OCI-LY7 (cell line): ENCODE measurements at regions not wholly inside any gene's neighbourhood (a gene's known extent, or its start where the extent isn't known, plus 50 kb on each side); places are given as distances from the start of the nearest gene placed in this dataset.

Experiments used
- CTCF ChIP-seq: fragments of 200-600 bp; sonication (generic); conservative IDR thresholded peaks from 2 replicates; pipeline ENCODE4 v1.5.1; 2014; ENCODE audit warnings: mild to moderate bottlenecking, antibody characterized with exemption, low read length, moderate library complexity, mixed read lengths
- EZH2phosphoT487 ChIP-seq: fragments of 200-600 bp; sonication (generic); IDR thresholded peaks from 2 replicates; pipeline ENCODE4 v1.6.1; 2018; ENCODE audit warnings: low read depth, borderline replicate concordance, mild to moderate bottlenecking, mixed run types, antibody characterized with exemption, low read length, moderate library complexity, mixed read lengths

GRCh38 chr22:22125579-22126468 is 118.8 kb upstream of the VPREB1 start:
- no peak for TF ChIP-seq CTCF
- no peak for TF ChIP-seq EZH2phosphoT487
